ENCODE measurements at regions not wholly inside any gene's neighbourhood (a gene's known extent, or its start where the extent isn't known, plus 50 kb on each side); places are given as distances from the start of the nearest gene placed in this dataset.

DNA sequence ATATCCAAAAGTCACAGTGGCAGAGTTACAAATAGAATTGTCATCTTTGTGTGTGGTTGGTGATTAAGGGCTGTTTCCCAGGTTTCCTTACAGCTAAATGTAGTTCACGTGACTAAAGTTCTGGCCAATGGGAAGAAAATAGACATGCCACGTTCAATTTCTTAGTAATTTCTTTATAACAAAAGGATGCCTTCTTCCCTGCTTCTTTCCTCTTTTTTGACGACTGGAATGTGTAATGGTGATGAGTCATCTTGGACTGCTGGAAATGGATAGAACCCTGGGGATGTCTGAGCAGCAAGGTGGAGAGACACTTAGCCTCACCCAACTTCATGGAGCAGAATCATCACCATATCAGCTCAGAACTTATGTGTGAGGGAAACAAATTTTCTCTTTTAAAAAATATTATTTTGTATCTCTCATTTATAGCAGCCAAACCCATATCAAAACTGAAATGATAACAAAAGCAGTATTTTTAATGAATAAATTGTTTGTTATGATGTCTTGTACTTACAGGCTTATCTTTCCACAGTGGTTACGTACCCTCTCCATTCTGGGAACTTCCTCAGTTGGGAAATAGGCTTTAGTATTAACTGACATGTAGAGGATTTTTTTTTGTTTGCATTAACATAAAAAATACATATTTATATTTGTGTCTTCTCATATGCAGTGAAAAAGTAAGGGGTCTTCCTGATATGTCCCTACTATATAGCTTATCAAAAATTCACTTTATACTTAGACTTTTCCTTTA, 91.1 kb upstream of the CDH2 start:
- TF ChIP-seq, protein P1, sequence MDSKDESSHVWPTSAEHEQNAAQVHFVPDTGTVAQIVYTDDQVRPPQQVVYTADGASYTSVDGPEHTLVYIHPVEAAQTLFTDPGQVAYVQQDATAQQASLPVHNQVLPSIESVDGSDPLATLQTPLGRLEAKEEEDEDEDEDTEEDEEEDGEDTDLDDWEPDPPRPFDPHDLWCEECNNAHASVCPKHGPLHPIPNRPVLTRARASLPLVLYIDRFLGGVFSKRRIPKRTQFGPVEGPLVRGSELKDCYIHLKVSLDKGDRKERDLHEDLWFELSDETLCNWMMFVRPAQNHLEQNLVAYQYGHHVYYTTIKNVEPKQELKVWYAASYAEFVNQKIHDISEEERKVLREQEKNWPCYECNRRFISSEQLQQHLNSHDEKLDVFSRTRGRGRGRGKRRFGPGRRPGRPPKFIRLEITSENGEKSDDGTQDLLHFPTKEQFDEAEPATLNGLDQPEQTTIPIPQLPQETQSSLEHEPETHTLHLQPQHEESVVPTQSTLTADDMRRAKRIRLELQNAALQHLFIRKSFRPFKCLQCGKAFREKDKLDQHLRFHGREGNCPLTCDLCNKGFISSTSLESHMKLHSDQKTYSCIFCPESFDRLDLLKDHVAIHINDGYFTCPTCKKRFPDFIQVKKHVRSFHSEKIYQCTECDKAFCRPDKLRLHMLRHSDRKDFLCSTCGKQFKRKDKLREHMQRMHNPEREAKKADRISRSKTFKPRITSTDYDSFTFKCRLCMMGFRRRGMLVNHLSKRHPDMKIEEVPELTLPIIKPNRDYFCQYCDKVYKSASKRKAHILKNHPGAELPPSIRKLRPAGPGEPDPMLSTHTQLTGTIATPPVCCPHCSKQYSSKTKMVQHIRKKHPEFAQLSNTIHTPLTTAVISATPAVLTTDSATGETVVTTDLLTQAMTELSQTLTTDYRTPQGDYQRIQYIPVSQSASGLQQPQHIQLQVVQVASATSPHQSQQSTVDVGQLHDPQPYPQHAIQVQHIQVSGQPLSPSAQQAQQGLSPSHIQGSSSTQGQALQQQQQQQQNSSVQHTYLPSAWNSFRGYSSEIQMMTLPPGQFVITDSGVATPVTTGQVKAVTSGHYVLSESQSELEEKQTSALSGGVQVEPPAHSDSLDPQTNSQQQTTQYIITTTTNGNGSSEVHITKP (tag by site-specific recombination; IDR thresholded peaks at IDR 0.05) = peak; percentile 91
- TF ChIP-seq HOXC10 (CRISPR knock-in tag; IDR thresholded peaks at IDR 0.05) = no peak
- no peak overlapping the region for H3K27ac ChIP-seq (ENCODE audit: extremely low read depth, low read depth, low read length)
- no peak overlapping the region for H3K4me3 ChIP-seq (ENCODE audit: low read depth, low read length)

DNA sequence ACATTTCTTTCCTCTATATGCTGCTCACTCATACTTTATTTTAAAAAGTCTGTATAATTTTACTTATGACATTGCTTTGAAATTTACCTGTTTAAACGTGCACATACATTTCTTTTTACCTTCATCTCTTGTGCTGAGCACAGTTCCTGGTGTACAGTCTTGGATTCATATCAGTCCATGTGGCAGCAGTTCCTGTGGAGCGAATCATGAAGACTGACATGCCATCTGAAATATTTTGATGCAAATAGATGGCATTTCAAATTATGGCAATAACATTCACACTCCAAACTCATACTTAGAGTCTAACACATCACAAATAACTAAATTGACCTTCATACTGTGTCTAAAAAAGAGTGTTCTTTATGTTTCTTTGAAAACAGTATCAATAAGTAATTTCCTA, 90.3 kb upstream of the CDH2 start:
- ChIA-PET CTCF (interaction anchor here (0.6 kb wide), 1 partner anchor 792 kb away, joined by 3 read pairs; no protein-coding TSS in a partner anchor), POLR2A (no interaction called here)
- H3K4me3 ChIP-seq (ENCODE audit: low read depth, low read length) = no peak overlapping the region
- H3K9me3 ChIP-seq (ENCODE audit: control insufficient read depth, insufficient read depth, low read depth, low read length) = no peaks in the 10 kb centered on the region
- no peak overlapping the region for H3K27ac ChIP-seq (ENCODE audit: extremely low read depth, low read depth, low read length)
- H3K4me1 ChIP-seq (ENCODE audit: control insufficient read depth, insufficient read depth, low read length) = no peaks in the 10 kb centered on the region
- no peaks in the 10 kb centered on the region for H3K36me3 ChIP-seq (ENCODE audit: control insufficient read depth in 2 of 2, insufficient read depth in 1 of 2, low read length in 2 of 2)
- TF ChIP-seq ZNF274 (IDR thresholded peaks at IDR 0.05; ENCODE audit: low read length) (no peak), ZNF274 (tag by site-specific recombination; IDR thresholded peaks at IDR 0.05; ENCODE audit: borderline replicate concordance) (no peak), CTCF (tag by site-specific recombination; IDR thresholded peaks at IDR 0.05) (no peak), BCL11B (tag by site-specific recombination; IDR thresholded peaks at IDR 0.05; ENCODE audit: low read depth) (no peak), ZNF768 (tag by site-specific recombination; IDR thresholded peaks at IDR 0.05) (no peak), ZFHX2 (tag by site-specific recombination; conservative IDR thresholded peaks at IDR 0.05) (no peak), PRDM1 (tag by site-specific recombination; IDR thresholded peaks at IDR 0.05) (no peak), ZNF18 (tag by site-specific recombination; IDR thresholded peaks at IDR 0.05) (no peak), ZNF350 (tag by site-specific recombination; IDR thresholded peaks at IDR 0.05) (no peak), ZNF449 (tag by site-specific recombination; IDR thresholded peaks at IDR 0.05) (no peak), ZNF23 (tag by site-specific recombination; IDR thresholded peaks at IDR 0.05; ENCODE audit: borderline replicate concordance) (no peak), ZSCAN5A (tag by site-specific recombination; IDR thresholded peaks at IDR 0.05) (no peak)
- TF ChIP-seq, protein P2, sequence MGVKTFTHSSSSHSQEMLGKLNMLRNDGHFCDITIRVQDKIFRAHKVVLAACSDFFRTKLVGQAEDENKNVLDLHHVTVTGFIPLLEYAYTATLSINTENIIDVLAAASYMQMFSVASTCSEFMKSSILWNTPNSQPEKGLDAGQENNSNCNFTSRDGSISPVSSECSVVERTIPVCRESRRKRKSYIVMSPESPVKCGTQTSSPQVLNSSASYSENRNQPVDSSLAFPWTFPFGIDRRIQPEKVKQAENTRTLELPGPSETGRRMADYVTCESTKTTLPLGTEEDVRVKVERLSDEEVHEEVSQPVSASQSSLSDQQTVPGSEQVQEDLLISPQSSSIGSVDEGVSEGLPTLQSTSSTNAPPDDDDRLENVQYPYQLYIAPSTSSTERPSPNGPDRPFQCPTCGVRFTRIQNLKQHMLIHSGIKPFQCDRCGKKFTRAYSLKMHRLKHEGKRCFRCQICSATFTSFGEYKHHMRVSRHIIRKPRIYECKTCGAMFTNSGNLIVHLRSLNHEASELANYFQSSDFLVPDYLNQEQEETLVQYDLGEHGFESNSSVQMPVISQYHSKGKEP (tag by site-specific recombination; IDR thresholded peaks at IDR 0.05) = no peak
- TF ChIP-seq, protein P3, sequence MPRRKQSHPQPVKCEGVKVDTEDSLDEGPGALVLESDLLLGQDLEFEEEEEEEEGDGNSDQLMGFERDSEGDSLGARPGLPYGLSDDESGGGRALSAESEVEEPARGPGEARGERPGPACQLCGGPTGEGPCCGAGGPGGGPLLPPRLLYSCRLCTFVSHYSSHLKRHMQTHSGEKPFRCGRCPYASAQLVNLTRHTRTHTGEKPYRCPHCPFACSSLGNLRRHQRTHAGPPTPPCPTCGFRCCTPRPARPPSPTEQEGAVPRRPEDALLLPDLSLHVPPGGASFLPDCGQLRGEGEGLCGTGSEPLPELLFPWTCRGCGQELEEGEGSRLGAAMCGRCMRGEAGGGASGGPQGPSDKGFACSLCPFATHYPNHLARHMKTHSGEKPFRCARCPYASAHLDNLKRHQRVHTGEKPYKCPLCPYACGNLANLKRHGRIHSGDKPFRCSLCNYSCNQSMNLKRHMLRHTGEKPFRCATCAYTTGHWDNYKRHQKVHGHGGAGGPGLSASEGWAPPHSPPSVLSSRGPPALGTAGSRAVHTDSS (tag by site-specific recombination; IDR thresholded peaks at IDR 0.05) = no peak
- TF ChIP-seq, protein P4, sequence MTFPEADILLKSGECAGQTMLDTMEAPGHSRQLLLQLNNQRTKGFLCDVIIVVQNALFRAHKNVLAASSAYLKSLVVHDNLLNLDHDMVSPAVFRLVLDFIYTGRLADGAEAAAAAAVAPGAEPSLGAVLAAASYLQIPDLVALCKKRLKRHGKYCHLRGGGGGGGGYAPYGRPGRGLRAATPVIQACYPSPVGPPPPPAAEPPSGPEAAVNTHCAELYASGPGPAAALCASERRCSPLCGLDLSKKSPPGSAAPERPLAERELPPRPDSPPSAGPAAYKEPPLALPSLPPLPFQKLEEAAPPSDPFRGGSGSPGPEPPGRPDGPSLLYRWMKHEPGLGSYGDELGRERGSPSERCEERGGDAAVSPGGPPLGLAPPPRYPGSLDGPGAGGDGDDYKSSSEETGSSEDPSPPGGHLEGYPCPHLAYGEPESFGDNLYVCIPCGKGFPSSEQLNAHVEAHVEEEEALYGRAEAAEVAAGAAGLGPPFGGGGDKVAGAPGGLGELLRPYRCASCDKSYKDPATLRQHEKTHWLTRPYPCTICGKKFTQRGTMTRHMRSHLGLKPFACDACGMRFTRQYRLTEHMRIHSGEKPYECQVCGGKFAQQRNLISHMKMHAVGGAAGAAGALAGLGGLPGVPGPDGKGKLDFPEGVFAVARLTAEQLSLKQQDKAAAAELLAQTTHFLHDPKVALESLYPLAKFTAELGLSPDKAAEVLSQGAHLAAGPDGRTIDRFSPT (tag by site-specific recombination; IDR thresholded peaks at IDR 0.05) = no peak

More for the DNA sequence above, 91.1 kb upstream of the CDH2 start:
- Histone ChIP-seq H3K9me3 (ENCODE audit: control insufficient read depth, insufficient read depth, low read depth, low read length) (no peaks in the 10 kb centered on the region), H3K36me3 (ENCODE audit: control insufficient read depth in 2 of 2, insufficient read depth in 1 of 2, low read length in 2 of 2) (no peaks in the 10 kb centered on the region), H3K4me1 (ENCODE audit: control insufficient read depth, insufficient read depth, low read length) (no peaks in the 10 kb centered on the region)
- ChIA-PET POLR2A (no interaction called here), CTCF (interaction anchor here (0.7 kb wide), 1 partner anchor 761 kb away, joined by 3 read pairs; no protein-coding TSS in a partner anchor)
